ENCODE measurements at regions not wholly inside any gene's neighbourhood (a gene's known extent, or its start where the extent isn't known, plus 50 kb on each side); places are given as distances from the start of the nearest gene placed in this dataset.
A peak's percentile ranks its signal among the peaks of the same experiment; 100 is the strongest.

DNA sequence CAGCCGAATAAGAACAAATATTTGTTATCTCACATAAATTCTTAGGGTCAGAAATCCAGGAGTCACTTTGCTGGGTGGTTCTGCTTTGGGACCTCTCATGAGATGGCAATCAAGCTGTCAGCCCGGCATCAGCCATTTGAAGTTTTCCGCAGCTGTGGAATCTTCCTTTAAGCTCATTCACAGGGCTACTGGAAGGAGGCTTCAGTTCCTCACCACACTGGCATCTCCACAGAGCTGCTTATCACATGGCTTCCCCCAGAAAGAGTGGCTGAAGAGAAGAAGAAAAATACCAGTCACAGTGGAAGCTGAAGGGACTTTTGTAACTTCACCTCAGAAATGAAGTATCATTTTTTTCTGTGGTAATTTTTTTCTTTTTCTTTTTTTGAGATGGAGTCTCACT, 267.7 kb downstream of the CHL1 start:
- intact Hi-C loops (cut with DNase I; ENCODE audit: low total_unique reads), result no loop called here
- Histone ChIP-seq H3K27me3 (no peaks in the 10 kb centered on the region), H3K36me3 (no peaks in the 10 kb centered on the region), H3K4me1 (peaks cover 0 to 15% (median 0%) of the 10 kb centered on the region in 4 donors), H3K9me3 (no peaks in the 10 kb centered on the region), H3K4me3 (no peak overlapping the region), H3K27ac (no peak overlapping the region)
- TF ChIP-seq, protein P1, sequence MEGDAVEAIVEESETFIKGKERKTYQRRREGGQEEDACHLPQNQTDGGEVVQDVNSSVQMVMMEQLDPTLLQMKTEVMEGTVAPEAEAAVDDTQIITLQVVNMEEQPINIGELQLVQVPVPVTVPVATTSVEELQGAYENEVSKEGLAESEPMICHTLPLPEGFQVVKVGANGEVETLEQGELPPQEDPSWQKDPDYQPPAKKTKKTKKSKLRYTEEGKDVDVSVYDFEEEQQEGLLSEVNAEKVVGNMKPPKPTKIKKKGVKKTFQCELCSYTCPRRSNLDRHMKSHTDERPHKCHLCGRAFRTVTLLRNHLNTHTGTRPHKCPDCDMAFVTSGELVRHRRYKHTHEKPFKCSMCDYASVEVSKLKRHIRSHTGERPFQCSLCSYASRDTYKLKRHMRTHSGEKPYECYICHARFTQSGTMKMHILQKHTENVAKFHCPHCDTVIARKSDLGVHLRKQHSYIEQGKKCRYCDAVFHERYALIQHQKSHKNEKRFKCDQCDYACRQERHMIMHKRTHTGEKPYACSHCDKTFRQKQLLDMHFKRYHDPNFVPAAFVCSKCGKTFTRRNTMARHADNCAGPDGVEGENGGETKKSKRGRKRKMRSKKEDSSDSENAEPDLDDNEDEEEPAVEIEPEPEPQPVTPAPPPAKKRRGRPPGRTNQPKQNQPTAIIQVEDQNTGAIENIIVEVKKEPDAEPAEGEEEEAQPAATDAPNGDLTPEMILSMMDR (IDR thresholded peaks at IDR 0.05), result no peak
- TF ChIP-seq POLR2A (IDR thresholded peaks at IDR 0.05), result no peak
- no peak for TF ChIP-seq EP300 (IDR thresholded peaks at IDR 0.05)
- no peak for TF ChIP-seq POLR2AphosphoS5 (IDR thresholded peaks at IDR 0.05)
- 41 to 59% (median 46%) methylated on average over 3 of the region's 3 CpGs for WGBS, 5 donors
- no peak for DNase-seq

DNA sequence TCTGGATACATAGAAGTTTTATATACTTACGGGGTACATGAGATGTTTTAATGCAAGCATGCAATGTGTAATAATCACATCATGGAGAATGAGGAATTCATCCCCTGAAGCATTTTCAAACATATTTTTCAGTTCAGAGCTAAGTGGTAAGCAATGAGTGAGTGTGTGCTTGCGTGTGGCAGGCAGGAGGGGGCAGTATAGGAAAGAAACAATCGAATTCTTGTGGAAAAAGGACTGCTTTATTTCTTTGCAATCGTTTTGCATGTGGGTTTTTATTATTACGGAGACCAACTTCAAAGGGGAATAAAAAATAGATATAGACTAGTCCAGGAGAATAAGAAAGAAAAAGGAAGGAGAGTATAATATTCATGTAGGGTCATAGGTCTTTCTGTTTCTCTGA, 271.6 kb downstream of the CHL1 start:
- Histone ChIP-seq H3K36me3 (no peaks in the 10 kb centered on the region), H3K9me3 (peaks cover 0 to 17% (median 5%) of the 10 kb centered on the region in 4 donors), H3K4me3 (no peak overlapping the region), H3K4me1 (peaks cover 0 to 7% (median 0%) of the 10 kb centered on the region in 4 donors), H3K27me3 (no peaks in the 10 kb centered on the region), H3K27ac (no peak overlapping the region)
- TF ChIP-seq, protein P1 (IDR thresholded peaks at IDR 0.05), result peak in 2 of 7 experiments; percentile 12 to 14
- TF ChIP-seq EP300 (IDR thresholded peaks at IDR 0.05), result no peak
- 32 to 35% (median 34%) methylated on average over 5 of the region's 5 CpGs for WGBS, 5 donors
- intact Hi-C loops (cut with DNase I; ENCODE audit: low total_unique reads), result no loop called here
- DNase-seq, result peak in 1 of 2 donors; percentile 7

DNA sequence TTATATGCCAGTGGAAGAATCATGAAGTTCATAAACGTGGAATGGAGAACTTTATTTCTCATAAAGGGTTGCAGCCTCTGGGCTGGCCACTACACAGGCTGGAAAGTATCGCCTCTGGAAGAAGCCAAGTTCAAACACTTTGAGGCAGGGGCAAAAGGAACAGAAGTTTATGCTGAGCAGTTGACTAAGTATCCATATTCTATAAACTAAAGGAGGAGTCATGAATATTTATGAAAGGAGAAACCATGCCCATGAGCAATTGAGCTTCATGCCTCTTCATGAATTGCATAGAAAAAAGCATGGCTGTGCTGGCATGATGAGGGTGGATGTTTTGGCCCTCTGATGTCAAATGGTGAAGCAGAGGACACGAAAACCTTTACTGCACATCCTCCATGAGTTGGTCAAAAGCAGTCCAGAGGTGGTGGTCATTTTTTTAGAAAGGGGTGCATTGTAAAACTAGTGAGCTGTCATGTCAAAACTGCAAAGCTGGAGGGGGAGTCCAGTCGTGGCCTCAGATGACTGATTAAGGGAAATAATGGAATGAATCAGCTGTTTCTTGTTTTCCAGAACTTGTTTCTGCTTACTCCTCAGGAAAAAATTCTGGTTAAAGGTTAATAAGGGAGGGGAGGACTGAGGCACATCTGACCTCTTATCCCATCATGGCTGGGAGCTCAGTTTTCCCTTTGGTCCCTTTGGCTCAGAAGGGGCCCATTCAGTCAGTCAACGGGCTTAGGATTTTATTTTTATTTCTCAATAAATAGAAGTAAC, 276.7 kb downstream of the CHL1 start:
- intact Hi-C loops (cut with DNase I; ENCODE audit: low total_unique reads), result no loop called here
- WGBS, 5 donors, result 47 to 56% (median 55%) methylated on average over 5 of the region's 5 CpGs

DNA sequence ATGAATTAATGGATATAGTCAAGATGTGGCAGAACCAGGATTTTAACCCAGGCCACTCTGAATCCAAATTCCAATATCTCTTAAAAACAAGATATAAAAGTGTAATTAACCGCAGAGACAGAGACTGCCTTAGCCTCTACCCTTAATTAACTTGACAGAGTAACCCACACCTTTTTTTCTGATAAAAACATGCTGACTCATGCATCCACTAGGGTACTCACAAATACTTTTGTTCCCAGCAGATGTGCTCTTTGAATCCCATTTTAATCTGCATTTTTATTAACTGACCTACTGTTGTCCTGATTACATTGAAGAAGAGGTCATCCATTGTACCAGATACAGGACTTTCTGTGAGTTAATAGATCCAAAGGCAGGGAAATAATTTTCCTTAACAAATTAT, 278.3 kb downstream of the CHL1 start:
- 77 to 93% (median 83%) methylated on average over 1 of the region's 1 CpG for WGBS, 5 donors
- no peak for TF ChIP-seq POLR2AphosphoS5 (IDR thresholded peaks at IDR 0.05)

More for the DNA sequence above, 276.7 kb downstream of the CHL1 start:
- DNase-seq, result no peak
- no peak for TF ChIP-seq POLR2A (IDR thresholded peaks at IDR 0.05)
- TF ChIP-seq EP300 (IDR thresholded peaks at IDR 0.05), result no peak
- no peak for TF ChIP-seq POLR2AphosphoS5 (IDR thresholded peaks at IDR 0.05)
- TF ChIP-seq, protein P1 (IDR thresholded peaks at IDR 0.05), result no peak
- Histone ChIP-seq H3K36me3 (no peaks in the 10 kb centered on the region), H3K9me3 (peaks cover 0 to 23% (median 12%) of the 10 kb centered on the region in 4 donors), H3K27me3 (no peaks in the 10 kb centered on the region), H3K27ac (no peak overlapping the region), H3K4me3 (no peak overlapping the region), H3K4me1 (no peaks in the 10 kb centered on the region)

DNA sequence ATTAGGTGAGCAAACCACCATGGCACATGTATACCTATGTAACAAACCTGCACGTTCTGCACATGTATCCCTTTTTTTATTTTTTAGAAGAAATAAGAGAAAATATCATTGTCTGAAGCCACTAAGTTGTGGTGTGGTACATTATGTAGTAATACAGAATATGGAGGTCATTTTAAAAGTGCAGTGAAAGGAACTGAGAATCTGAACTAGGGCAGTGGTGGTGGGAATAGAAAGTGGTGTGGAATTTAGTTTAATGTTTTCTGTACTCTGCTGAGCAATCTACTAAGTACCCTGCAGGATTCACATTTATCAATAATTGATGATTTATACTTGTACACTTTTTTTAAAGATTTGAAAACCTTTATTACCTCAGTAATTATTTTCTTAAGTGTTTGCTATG, 283.5 kb downstream of the CHL1 start:
- TF ChIP-seq EP300 (IDR thresholded peaks at IDR 0.05), result no peak
- TF ChIP-seq, protein P1 (IDR thresholded peaks at IDR 0.05), result no peak
- no peak for TF ChIP-seq POLR2A (IDR thresholded peaks at IDR 0.05)
- intact Hi-C loops (cut with DNase I; ENCODE audit: low total_unique reads), result no loop called here
- Histone ChIP-seq H3K9me3 (peaks cover 0 to 19% (median 13%) of the 10 kb centered on the region in 4 donors), H3K27ac (no peak overlapping the region), H3K4me3 (no peak overlapping the region), H3K4me1 (no peaks in the 10 kb centered on the region), H3K36me3 (no peaks in the 10 kb centered on the region), H3K27me3 (no peaks in the 10 kb centered on the region)
- no peak for DNase-seq
- WGBS, 5 donors, result 73 to 91% (median 80%) methylated on average over 1 of the region's 1 CpG

More for the DNA sequence above, 278.3 kb downstream of the CHL1 start:
- Histone ChIP-seq H3K27ac (no peak overlapping the region), H3K36me3 (no peaks in the 10 kb centered on the region), H3K27me3 (no peaks in the 10 kb centered on the region), H3K4me3 (no peak overlapping the region), H3K4me1 (no peaks in the 10 kb centered on the region), H3K9me3 (peaks cover 0 to 32% (median 20%) of the 10 kb centered on the region in 4 donors)
- intact Hi-C loops (cut with DNase I; ENCODE audit: low total_unique reads), result no loop called here
- DNase-seq, result no peak
